ENCODE measurements at regions not wholly inside any gene's neighbourhood (a gene's known extent, or its start where the extent isn't known, plus 50 kb on each side); places are given as distances from the start of the nearest gene placed in this dataset.

DNA sequence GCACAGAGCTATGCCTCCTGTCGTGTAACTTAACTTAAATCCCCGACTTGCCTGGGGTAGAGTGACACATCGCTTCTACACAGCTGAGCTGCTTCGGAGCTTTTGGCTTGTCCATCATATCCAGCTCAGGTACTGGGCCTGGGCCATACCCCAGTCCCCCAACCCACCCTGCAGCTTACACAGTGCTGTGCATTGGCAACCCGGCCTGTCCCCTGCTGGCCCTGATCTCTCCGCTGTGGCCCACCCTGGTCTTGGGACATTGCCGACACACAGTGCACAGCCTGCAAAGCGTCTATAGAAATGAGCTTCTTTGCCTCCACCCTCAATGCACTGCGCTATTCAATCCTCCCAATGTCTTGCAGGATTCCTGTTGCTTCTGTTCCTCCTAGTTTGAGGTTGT is 342.8 kb upstream of the RAB6C start:
- TF ChIP-seq, protein P1, sequence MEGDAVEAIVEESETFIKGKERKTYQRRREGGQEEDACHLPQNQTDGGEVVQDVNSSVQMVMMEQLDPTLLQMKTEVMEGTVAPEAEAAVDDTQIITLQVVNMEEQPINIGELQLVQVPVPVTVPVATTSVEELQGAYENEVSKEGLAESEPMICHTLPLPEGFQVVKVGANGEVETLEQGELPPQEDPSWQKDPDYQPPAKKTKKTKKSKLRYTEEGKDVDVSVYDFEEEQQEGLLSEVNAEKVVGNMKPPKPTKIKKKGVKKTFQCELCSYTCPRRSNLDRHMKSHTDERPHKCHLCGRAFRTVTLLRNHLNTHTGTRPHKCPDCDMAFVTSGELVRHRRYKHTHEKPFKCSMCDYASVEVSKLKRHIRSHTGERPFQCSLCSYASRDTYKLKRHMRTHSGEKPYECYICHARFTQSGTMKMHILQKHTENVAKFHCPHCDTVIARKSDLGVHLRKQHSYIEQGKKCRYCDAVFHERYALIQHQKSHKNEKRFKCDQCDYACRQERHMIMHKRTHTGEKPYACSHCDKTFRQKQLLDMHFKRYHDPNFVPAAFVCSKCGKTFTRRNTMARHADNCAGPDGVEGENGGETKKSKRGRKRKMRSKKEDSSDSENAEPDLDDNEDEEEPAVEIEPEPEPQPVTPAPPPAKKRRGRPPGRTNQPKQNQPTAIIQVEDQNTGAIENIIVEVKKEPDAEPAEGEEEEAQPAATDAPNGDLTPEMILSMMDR (IDR thresholded peaks at IDR 0.05; ENCODE audit: low read depth, low read length): no peak
- no peaks in the 10 kb centered on the region for H3K9me3 ChIP-seq
- no peak overlapping the region for H3K4me3 ChIP-seq (ENCODE audit: low read depth, low read length)
- H3K36me3 ChIP-seq: no peaks in the 10 kb centered on the region
- H3K27me3 ChIP-seq: no peaks in the 10 kb centered on the region
- H3K4me1 ChIP-seq: no peaks in the 10 kb centered on the region
- DNase-seq: no peak

GRCh38 chr2:129641371-129641770 is 338.1 kb upstream of the RAB6C start:
- no peaks in the 10 kb centered on the region for H3K36me3 ChIP-seq
- H3K27me3 ChIP-seq: no peaks in the 10 kb centered on the region
- H3K9me3 ChIP-seq: no peaks in the 10 kb centered on the region
- TF ChIP-seq, protein P1 (IDR thresholded peaks at IDR 0.05; ENCODE audit: low read depth, low read length): no peak
- H3K4me3 ChIP-seq (ENCODE audit: low read depth, low read length): no peak overlapping the region
- no peak for DNase-seq
- no peaks in the 10 kb centered on the region for H3K4me1 ChIP-seq

GRCh38 chr2:129642526-129643043 is 336.9 kb upstream of the RAB6C start:
- H3K4me1 ChIP-seq: no peaks in the 10 kb centered on the region
- H3K36me3 ChIP-seq: no peaks in the 10 kb centered on the region
- TF ChIP-seq, protein P1 (IDR thresholded peaks at IDR 0.05; ENCODE audit: low read depth, low read length): no peak
- H3K4me3 ChIP-seq (ENCODE audit: low read depth, low read length): no peak overlapping the region
- no peaks in the 10 kb centered on the region for H3K9me3 ChIP-seq
- no peak for DNase-seq
- no peaks in the 10 kb centered on the region for H3K27me3 ChIP-seq

GRCh38 chr2:129645335-129645734 is 334.1 kb upstream of the RAB6C start:
- no peak for DNase-seq
- Histone ChIP-seq H3K36me3 (no peaks in the 10 kb centered on the region), H3K9me3 (no peaks in the 10 kb centered on the region), H3K27me3 (no peaks in the 10 kb centered on the region), H3K4me1 (no peaks in the 10 kb centered on the region), H3K4me3 (ENCODE audit: low read depth, low read length) (no peak overlapping the region)
- TF ChIP-seq, protein P1 (IDR thresholded peaks at IDR 0.05; ENCODE audit: low read depth, low read length): no peak

DNA sequence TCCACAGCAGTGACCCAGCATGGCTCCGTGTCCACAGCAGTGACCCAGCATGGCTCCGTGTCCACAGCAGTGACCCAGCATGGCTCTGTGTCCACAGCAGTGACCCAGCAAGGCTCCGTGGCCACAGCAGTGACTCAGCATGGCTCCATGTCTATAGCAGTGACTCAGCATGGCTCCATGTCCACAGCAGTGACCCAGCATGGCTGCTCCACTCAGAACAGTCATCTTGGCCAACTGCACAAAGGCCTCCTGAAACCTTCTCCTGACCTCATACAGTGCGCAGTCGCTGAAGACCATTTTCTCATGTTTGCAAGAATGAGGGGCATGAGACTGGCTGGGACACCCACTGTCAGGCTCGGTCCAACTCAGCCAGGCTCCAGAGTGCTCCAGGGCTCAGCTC is 333.4 kb upstream of the RAB6C start:
- no peaks in the 10 kb centered on the region for H3K9me3 ChIP-seq
- H3K36me3 ChIP-seq: no peaks in the 10 kb centered on the region
- H3K27me3 ChIP-seq: no peaks in the 10 kb centered on the region
- TF ChIP-seq, protein P1 (IDR thresholded peaks at IDR 0.05; ENCODE audit: low read depth, low read length): no peak
- DNase-seq: no peak
- no peaks in the 10 kb centered on the region for H3K4me1 ChIP-seq
- no peak overlapping the region for H3K4me3 ChIP-seq (ENCODE audit: low read depth, low read length)

- Histone ChIP-seq H3K27me3 (no peaks in the 10 kb centered on the region), H3K4me3 (ENCODE audit: low read depth, low read length) (no peak overlapping the region), H3K36me3 (no peaks in the 10 kb centered on the region), H3K9me3 (no peaks in the 10 kb centered on the region), H3K4me1 (no peaks in the 10 kb centered on the region)
- TF ChIP-seq, protein P1 (IDR thresholded peaks at IDR 0.05; ENCODE audit: low read depth, low read length): no peak
- no peak for DNase-seq
Measured at GRCh38 chr2:129653246-129653645, 326.2 kb upstream of the RAB6C start.
